ENCODE measurements at regions not wholly inside any gene's neighbourhood (a gene's known extent, or its start where the extent isn't known, plus 50 kb on each side); places are given as distances from the start of the nearest gene placed in this dataset.
A peak's percentile ranks its signal among the peaks of the same experiment; 100 is the strongest.

GRCh38 chr2:62364791-62365528 lies 141.0 kb downstream of the TMEM17 start:
- no peak for DNase-seq

DNA sequence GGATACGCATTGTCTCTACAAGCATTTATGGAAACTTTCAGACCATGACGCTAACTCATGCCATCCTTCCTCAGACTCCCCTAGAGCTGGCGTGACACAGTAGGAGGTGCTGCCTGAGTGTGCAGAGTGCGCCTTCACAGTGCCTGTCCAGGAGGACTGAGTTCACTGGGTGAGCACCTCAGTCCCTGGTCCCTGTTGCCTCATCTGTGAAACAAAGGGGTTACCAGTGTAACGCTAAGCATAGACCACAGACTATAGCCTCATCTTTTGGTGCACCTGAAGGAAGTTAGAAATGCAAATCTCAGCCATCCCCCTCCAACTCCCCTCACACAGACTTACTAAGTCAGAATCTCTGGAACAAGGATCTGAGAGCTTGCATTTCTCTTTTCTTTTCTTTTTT lies 142.8 kb downstream of the TMEM17 start:
- DNase-seq: no peak

GRCh38 chr2:62362561-62362960 lies 143.4 kb downstream of the TMEM17 start:
- no peak for DNase-seq

GRCh38 chr2:62361964-62362363 lies 144.0 kb downstream of the TMEM17 start:
- DNase-seq: no peak

- DNase-seq: peak; percentile 97
Observed at GRCh38 chr2:62354771-62355561, 151.0 kb downstream of the TMEM17 start.

- DNase-seq: no peak
Observed at GRCh38 chr2:62352031-62352430, 154.0 kb downstream of the TMEM17 start.

DNA sequence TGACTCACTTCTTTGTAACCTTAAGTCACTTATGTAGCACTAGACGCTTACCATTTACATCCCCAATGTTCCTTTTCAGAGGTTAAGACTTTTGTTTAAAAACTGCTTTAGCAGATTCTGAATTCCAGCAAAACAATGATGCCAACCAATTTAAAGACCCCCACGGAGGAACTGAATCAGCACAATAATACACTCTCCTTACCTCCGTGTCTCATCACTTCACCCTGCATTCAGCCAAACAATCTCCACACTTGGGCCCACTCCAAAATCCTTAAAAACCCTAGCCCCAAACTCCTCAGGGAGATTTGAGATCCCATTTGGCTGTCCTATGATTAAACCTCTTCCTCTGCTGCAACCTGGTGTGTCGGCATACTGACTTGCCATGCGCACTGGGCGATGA lies 153.9 kb downstream of the B3GNT2 start:
- no peak for DNase-seq

DNA sequence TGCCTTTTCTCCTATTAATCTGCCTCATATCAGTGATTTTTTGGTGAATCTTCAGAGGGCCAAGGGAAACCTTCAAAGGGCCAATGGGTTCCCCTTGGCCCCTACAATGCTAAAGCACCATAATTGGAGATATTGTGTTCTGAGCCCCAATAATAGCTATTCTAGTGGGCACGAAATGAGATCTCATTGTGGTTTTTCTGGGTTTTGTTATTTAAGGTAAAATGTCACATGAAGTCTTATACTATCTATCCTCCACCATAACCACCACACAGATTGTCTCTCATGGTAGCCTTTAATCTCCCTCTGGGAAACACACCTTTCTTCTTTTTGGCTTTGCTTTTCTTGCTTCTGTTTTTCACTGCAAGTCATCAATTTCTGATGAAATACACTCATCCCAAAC lies 152.8 kb downstream of the B3GNT2 start:
- no peak for DNase-seq

DNA sequence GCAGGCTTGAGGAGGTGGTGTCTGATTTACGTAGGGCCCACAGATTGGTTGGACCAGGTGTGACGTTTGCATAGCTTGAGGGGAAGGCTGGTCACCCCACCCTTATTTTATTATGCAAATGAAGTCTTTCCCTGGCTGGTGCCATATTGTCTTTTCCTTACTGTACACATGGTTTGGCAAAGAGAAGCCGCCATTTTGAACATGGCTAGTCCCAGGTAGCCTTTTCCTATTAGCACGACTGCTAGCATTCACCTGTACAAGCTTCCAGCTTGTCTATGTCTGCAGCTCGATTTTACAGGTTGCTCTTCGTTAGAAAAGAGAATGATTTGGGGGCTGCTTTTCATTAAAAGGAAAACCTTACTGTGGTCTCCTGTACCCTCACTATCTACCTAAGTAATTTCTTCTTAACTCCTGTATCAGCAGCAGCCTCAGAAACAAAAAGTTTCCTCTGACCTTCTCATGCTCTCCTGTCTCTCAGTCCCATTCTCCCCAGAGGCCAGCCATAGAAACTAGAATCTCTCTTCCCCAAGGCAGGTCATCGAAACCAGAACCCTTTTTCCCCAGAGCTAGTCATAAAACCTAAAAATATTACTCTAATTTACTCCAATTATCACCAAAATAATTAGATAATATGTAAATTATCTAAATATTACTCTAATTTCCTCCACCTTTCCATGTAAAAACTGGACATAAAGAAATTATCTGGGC lies 151.8 kb downstream of the B3GNT2 start:
- DNase-seq: no peak

DNA sequence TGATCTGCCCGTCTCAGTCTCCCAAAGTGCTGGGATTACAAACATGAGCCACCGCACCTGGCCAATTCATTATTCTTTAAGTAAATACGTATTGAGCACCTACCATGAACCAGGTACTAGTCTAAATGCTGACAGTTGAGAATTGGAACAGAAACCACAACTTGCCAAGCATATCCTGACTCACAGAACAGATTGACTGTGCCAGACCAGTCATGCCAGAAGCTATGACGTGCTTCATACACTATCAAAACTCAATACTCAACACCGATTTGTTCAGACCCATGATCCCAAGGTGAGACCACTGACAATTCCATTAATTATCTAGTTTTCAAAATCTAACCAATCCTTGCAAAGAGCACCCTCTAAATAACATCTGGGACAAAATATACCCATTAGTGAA lies 148.6 kb downstream of the B3GNT2 start:
- DNase-seq: peak; percentile 68

GRCh38 chr2:62343636-62344337 lies 147.9 kb downstream of the B3GNT2 start:
- DNase-seq: peak; percentile 93

- peak; percentile 32 for DNase-seq
Observed at GRCh38 chr2:62343206-62343605, 147.3 kb downstream of the B3GNT2 start.

- DNase-seq: peak; percentile 72
Observed at GRCh38 chr2:62340994-62341484, 145.1 kb downstream of the B3GNT2 start.

GRCh38 chr2:62339837-62340236 lies 143.9 kb downstream of the B3GNT2 start:
- DNase-seq: no peak

DNA sequence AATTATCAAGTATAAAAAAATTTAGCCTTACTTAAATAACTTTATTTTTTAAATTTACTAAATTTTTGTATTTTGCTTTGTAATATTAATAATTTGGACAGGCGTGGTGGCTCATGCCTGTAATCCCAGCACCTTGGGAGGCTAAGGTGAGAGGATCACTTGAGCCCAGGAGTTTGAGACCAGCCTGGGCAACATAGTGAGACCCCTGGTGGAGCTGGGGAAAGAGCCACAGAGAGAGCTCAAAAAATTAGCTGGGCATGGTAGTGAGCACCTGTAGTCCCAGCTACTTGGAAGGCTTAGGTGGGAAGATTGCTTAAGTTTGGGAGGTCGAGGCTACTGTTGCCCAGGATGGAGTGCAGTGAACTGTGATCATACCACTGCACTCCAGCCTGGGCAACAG lies 143.5 kb downstream of the B3GNT2 start:
- DNase-seq: no peak

DNA sequence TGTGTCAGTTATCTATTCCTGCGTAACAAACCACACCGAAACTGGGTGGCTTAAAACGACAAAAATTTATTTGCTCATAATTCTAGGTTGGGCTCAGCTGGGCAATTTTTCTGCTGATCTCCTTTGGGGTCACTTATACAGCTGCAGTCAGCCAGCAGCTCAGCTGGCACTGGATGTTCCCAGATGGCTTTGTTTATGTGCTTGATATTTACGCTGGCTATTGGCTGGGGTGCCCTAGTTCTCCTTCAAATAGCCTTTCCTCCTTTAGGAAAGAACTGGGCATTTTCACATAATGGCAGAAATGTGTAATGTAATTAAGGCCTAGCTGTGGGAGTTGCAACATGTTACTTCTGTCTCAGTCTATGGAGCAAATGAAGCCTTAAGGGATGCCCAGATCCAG lies 142.2 kb downstream of the B3GNT2 start:
- no peak for DNase-seq

DNA sequence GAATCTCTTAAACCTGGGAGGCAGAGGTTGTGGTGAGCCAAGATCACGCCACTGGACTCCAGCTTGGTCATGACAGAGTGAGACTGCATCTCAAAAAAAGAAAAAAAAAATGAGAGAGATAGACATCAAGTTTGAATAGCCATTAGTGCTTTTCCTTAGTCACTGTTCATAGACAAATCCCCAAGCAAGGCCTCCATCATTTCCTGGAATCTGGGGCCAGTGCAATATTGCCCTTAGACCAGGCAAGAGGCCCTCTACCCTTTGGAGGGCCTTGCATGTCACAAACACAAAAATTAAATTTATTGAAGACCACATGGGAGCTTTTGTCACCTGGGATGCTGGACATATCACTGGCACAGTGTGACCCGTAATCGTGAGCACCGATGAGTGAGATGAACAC lies 141.5 kb downstream of the B3GNT2 start:
- no peak for DNase-seq

DNA sequence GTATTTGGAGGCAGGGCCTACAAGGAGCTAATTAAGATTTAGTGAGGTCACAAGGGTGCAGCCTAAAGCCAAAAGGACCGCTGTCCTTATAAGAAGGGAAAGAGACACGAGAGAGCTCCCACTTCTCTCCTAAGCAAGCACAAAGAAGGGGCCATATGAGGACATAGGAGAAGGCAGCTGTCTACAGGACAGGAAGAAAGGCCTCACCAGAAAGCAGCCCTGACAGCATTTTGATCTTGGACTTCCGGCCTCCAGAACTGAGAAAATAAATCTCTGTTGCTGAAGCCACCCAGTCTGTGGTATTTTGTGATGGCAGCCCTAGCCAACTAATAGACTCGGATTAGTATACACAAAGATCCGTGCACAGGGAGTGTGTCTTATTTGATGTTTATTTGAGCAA lies 139.7 kb downstream of the B3GNT2 start:
- no peak for DNase-seq

- no peak for DNase-seq
Observed at GRCh38 chr2:62334440-62335058, 138.6 kb downstream of the B3GNT2 start.

DNA sequence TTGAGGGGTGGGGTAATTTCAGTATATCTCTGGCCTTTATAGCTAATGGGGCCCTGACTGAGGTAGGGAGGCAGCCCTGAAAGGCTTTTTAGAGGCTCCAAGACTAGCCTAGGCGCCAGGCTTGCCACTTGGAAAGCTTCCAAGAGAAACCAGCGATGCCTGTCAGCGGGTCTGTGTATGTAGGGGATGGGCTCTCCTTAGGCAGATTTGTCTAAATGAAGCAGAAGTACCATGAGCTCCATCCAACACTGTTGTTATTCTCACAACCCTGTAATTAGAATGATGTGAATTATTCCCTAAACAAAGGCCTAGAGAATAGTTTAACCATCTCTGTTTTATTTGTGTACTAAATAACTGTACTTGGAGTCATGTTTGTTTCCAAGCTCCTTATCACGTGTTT lies 138.1 kb downstream of the B3GNT2 start:
- DNase-seq: peak; percentile 30

DNA sequence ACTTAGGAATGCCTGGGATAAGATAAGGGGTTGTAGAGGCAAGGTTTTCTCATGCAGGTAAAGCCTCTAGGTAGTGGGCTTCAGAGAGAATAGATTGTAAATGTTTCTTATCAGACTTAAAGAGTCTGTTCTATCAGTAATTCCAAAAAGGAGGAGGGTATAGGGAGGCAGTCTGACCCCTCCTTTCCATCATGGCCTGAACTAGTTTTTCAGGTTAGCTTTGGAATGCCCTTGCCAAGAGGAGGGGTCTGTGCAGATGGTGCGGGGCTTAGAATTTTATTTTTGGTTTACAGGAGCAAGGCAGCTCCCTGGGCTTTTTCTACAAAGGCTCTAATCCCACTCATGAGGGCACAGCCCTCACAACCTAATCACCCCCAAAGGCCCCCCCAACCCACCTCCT lies 135.0 kb downstream of the B3GNT2 start:
- DNase-seq: no peak

DNA sequence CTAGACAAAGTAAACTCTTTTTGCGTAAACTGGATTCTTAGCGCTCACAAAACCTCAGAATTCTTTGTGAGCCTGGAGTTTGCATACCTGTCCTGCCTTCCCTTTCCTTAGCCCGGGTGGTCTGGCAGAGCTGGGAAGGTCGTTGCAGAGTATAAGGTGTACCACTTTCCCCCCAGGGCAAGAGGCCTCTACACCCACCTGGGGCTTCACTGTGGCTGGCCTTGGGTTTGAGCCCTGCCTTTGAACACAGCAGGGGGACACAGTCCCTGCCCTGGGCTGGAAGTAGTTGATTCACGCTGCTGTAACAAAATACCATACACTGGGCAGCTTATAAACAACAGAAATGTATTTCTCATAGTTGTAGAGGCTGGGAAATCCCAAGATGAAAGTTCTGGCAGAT lies 133.9 kb downstream of the B3GNT2 start:
- no peak for DNase-seq

GRCh38 chr2:62326735-62327134 lies 130.8 kb downstream of the B3GNT2 start:
- DNase-seq: no peak

All from NCI-H526 treated with DMSO at 0.1 percent for 48 hours (cell line).